ENCODE measurements at regions not wholly inside any gene's neighbourhood (a gene's known extent, or its start where the extent isn't known, plus 50 kb on each side); places are given as distances from the start of the nearest gene placed in this dataset.

DNA sequence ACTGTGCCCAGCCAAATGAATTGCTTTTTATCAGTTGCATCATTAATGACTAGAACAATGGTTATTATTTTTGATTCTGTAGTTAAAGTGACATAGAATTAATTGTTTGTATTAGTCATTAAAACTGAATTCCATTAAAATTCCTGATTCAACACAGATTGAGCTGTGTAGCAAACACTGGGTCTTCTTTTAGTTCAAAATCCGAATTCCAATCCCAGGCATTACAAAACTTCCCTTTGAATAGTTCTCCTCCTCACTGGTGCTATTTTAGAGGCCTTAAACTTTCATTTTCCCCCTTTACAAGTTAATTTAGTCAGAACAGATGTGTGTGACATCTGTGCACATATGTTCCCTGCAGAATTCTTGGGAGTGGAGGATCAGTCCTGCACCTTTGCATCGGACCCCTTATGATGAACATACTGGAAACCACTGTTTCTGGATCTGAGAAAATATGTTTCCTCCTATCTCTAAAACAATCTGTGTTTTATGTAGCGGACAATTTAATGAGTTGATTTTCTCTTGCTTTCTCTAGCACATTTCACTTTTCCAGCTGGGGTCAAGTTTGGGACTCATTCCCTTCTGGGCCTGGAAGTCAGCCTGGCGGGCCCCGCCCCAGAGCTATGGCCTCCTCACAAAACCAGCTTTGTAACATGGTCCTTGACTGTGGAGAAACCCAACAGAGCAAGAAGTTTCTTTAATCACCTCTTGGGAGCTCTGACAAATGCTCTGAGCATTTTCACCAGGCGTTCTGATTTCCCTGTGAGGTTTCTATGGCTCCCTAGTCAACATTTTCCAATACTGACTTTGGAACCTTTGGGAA lies 87.9 kb upstream of the MAMDC2 start:
- DNase-seq (ENCODE audit: low read depth in 3 of 3), result no peak

DNA sequence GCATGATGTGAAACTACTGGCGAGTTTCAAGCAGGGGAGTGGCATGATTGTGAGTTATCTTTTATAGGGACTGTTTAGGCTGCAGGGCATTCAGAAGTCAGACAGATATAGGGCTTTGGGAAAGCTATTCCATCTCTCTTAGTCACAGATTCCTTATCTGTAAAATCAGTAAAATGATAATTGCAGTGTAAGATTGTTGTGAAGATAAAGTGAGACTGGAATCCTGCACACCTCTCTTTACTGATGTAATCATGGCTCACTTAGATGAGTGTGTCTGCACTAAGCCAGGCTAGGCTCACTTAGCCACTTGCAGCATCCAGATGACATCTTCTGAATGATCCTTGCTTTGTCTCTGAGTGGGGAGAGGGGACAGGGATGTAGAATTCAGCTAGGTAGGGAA lies 81.8 kb upstream of the MAMDC2 start:
- no peak for DNase-seq (ENCODE audit: low read depth in 3 of 3)

DNA sequence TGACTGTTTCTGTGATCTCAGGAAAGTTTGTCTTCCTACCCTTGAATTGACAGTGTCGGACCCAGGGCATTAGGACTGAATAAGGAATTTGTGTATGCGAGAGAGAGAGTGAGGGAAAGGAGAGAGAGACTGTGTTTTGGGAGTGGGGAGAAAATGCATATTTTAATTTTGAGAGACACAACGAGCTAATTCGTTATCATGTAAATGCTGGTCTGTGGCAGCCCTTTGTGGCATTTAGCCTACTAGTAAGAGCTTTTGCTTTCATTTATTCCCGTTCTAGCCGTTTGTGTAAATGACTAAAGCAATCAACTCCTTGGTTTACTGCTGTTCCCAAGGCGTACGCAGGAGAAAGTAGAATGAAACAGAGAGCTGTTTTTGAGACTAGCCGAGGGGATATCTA lies 79.8 kb upstream of the MAMDC2 start:
- no peak for DNase-seq (ENCODE audit: low read depth in 3 of 3)

DNA sequence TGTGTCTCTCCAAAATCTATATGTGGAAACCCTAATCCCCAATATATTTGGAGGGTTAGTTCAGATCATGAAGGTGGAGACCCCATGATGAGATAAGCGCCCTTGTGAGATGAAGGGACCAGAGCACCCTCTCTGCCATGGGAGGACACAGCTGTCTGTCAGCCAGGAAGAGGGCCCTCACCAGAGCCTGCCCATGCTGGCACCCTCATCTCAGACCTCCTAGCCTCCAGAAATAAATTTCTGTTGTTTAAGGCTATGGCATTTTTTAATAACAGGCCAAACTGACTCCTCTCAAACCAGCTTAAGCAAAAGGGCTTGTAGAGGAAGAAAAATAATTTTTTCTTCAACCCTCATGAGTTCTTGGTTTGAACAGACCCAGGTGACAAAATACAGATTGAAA lies 79.2 kb upstream of the MAMDC2 start:
- DNase-seq (ENCODE audit: low read depth in 3 of 3), result no peak

DNA sequence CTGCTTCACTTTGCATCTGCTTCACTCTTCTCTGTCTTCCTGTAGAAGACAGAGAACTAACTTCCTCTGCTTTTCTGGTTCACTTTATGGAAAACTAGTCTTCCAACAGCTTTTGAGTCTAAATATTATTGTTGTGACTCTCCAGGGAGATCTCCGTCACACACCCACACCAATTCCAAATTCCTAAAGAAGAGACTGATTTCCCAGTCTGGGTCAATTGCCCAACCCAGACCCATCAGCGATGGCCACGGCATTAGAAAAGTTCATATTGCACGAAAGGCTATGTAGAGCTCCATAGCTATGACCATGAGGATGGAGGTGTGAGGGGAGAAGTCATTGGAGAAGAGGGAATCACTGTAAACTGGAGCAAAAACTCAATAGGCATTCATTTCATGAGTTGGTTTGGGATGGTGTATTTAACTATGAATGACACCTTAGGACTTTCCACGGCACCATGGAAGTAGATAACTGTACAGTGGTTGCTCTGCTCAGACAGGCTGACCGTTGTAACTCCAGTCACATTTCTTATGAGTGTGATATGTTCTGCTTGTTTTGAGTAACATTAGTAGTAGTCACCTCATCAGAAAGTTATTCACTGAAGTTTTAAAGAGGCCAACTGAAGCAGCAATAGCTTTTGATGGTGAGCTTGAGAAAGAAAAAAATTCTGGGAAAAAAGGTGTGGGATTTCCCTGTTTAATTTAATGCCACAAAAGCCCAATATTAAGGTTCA lies 78.1 kb upstream of the MAMDC2 start:
- DNase-seq (ENCODE audit: low read depth in 3 of 3), result no peak

DNA sequence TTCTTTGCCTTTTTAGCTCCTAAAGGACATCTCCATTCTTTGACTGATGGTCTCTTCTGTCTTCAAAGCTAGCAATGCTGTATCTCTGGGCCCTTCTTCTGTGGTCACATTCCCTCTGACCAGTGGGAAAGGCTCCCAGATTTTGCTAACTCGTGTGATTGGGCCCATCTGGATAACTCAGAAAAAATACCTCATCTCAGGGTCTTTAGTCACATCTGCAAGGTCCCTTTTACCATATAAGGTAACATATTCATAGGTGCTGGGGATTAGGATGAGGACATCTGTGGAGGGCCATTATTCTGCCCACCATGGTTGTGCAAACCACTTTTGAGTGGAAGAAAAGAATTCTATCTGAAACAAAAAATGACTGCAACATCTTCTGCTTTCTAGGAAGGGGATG lies 76.3 kb upstream of the MAMDC2 start:
- no peak for DNase-seq (ENCODE audit: low read depth in 3 of 3)

DNA sequence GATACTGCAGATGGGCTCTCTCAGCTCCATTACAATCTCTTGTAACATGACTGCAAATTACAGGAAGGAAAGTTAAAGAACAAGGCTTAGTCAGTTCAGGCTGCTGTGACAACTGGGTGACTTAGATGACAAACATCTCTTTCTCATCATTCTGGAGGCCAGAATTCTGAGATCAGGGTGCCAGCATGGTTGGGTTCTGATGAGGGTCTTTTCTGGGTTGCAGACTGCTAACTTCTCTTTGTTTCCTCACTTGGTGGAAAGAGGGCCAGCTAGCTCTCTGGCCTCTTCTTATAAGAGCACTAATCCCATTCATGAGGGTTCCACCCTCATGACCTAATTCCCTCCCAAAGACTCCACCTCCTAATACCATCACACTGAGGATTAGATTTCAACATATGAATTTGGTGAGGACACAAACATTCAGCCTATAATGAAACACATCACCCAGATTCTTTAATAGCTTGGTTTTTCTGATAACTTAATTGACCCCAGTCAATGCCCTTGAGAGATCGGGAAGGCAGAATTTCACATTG lies 73.6 kb upstream of the MAMDC2 start:
- DNase-seq (ENCODE audit: low read depth in 3 of 3), result no peak

DNA sequence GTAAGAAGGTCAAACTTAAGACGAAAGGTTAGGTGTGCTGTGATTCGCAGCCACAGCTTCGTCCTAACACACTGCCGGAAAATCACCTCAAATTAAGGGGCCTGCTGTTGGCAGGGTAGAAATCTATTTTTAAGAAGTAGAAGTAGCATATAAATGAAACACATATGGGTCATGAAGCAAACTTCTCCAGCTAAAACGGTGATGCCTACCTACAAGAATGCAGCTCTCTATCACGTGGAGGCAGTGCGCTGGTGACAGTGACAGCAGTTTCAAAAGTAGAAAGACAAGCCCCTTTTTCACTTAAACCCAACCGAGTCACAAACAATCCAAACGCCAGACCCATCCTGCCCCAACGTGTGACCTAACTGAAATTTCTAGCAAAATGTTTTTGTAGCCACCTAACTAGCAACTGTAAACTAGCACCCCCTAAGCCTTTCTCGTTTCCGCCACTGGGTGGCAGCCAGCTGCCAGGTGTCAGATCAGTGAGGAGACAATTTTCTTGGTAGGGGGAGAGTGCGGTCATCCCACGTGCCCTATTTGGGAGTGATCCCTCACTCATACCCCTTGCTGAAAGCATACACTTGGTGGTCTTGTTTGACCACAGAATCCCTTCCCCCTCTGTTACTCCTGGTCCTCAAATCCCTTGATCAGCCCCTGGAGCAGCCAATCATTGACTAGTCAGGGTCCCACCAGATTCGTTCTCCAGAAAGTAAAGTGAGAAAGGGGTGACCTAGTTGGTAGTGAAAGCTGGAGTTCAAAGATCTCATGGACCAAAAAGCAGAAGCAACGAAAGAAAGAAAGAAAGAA lies 71.8 kb upstream of the MAMDC2 start:
- peak; percentile 2 to 3 (median 2) for DNase-seq (ENCODE audit: low read depth in 3 of 3)

DNA sequence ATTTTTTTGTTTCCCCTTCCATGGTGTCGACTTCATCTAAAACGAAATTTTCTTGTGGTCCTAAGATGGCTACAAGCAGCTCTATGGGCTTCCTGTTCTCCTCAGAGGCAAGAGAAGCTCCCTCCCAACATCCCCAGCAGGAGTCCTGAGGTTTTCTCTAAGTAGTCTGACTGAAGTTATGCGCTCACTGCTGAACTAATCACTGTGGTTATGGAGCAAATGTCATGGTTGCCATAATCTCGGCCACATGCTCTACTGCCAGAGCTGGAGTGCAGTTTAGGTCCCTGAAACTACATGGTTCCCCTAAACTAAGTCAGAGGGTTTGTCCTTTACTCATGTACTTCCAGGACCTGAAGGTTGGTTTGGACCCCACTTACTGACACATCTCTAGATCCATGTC lies 68.0 kb upstream of the MAMDC2 start:
- no peak for DNase-seq (ENCODE audit: low read depth in 3 of 3)

DNA sequence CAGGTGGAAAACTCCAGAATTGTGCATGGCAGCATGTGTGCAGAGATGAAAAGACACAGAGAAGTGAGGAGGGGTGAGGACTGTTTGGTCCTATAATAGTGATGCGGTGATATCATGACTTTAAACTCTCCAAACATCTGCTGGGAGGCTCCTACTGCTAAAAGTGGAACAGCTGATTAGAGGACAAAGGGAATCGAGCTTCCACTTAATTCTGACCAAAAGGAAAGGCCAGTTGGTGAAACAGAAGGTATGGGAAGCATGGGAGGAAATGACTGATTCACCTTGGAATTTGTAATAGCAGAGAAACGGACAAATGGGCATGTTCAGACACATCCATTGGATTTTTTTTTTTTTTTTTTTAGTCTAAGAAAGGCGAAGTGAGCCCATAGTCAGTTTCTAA lies 67.5 kb upstream of the MAMDC2 start:
- no peak for DNase-seq (ENCODE audit: low read depth in 3 of 3)

DNA sequence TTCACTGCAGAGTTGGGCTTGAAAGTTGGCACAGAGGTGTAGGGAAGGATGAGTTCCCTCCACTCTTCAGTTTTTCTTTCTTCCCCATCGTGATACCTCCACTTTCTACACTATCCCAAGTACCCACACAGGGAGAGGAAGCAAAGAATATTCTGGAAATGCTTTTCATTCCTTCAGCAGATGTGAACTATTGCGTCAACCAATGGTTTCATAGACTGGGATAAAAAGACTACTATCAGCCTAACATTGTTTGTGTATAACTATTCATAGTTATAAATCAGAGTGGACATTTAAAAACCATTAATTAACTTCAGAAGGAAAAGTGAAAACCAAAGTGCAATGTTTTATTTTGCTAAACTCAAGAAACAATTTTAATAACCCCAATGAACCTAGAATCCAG lies 63.6 kb upstream of the MAMDC2 start:
- no peak for DNase-seq (ENCODE audit: low read depth in 3 of 3)

DNA sequence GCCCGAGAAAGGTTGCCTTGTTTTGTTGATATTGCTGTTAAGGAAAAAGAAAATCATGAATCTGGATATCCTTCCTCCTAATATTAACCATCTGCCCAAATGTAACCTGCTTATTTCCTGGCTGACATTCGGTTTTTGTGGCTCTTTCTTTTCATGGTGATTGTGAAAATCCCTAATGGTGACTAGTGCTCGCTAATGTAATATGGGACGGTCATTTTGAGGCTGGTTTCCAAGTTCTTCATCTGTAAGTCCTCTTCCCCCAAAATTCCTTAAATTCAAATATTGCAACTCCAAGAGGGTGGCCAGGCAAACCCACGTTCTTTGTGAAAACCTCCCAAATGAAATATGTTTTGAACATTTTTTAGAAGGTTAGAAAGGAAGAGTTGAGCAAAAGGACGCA lies 63.1 kb upstream of the MAMDC2 start:
- no peak for DNase-seq (ENCODE audit: low read depth in 3 of 3)

DNA sequence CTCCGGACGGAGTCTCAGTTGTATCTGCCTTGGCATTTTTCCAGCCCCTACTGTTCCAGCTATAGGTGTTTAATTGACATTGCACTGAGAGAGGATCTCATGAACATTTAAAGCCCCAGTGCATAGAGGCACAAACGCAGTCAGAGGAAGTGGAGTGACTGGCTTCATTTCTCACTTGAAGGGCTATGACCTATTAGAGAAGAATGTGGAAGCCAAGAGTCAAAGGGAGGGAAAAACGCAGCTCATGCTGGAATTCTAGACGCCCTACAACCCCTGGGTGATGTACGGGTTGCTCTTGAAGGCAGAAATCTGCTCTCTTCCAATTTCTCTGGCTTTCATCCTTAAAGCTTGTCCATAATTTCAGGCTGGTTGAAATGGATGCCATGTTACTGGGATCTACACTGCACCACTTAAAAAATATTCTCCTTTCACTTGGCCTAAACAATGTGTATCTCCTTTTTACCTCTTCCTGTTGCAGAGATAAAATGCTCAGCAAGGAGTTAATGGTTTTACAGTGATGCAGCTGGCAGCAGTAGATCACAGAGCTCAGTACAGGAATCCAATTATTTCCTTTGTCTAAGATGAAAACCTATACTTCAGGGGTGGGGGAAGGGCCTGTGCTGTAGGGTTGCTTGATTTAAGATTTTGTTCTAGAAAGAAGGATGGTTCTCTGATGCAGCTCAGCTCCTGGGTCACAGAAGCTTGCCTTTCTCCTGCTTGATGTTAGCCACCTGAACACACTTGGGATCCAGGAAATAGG lies 61.8 kb upstream of the MAMDC2 start:
- no peak for DNase-seq (ENCODE audit: low read depth in 3 of 3)

DNA sequence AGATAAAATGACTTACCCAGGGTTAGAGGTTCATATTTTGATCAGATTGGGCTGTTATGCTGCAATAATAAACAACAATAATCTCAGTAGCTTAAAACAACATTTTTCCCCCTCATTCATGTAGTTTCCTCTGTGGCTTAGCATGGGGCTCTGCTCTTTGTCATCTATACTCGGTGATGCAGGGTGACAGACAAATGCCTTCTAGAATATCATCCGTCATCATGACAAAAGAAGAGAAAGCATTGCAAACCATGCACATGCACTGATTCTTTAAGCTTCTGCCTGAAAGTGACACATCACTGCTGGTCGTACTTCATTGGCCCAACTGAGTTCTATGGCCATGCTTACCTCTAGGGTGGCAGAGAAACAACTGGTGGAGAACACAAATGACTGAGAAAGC lies 58.8 kb upstream of the MAMDC2 start:
- no peak for DNase-seq (ENCODE audit: low read depth in 3 of 3)

DNA sequence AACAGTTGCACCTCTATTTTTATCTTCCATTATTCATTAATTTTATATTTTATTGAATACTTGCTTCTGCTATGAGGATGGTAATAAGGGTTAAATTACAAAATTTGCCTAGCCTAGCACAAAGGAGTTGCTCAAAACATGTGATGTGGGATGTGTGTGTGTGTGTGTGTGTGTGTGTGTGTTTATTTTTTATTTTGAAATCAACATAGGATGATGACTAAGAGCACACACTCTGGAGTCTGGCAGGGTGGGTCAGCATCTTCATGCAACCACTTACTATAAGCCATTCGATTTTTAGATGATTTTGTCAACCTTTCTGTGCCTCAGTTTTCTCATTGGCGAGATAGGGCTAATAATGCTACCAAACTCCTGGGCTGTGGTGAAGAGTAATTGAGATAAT lies 57.7 kb upstream of the MAMDC2 start:
- no peak for DNase-seq (ENCODE audit: low read depth in 3 of 3)

DNA sequence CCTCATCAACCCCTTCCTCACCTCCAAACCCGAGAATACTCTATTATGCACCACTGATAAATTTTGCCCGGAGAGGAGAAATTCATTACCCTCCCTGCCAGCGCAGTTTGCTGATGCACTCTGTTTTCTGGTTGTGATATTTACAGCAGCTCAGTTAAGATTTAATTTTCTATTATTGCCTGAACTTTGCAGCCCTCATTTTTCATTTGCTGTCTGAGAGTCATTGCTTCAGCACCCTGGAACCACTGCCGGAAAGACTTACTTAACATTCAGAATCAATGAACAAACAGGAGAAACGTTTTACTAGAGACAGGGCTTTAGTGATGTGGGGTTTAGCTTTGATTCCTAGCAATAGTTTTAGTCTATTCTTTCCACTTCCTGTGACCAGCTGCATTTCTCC lies 56.7 kb upstream of the MAMDC2 start:
- no peak for DNase-seq (ENCODE audit: low read depth in 3 of 3)

DNA sequence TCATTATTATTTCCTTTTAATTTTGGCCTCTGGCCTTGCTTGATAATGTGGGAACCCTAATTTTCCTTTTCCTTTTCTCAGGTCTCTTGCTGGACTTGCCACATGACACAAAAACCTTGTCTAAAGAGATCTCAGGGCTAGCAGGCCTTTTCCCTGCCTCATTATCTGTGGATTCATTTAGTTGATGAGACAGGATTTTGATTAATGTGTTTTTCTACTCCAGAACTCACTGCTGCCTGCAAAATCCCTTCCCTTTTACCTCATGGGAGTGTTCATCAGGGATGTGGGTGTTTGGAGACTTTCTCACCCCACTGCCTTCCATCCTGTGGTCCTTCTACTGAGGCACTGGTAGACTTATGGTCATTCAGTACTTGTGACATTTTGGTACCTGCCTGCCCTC lies 56.2 kb upstream of the MAMDC2 start:
- no peak for DNase-seq (ENCODE audit: low read depth in 3 of 3)

DNA sequence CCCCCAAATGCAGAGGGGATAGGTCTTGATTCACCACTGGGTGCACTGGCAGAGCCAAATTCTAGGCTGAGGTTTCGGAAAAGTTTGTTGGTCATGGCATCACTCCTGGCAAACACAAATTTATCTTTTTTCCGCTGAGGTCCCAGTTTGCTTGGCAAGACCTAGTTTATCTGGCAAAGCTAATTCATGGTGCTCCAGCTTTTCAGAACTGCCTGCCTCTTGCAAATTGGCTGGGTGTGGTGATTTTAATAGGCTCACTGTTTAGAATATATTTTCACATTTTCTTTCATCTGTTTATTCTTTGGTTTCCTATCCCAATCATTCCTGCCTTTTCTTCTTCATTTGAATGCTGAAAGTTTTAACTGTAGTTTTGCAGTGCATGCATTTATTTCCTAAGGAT lies 50.5 kb upstream of the MAMDC2 start:
- DNase-seq (ENCODE audit: low read depth in 3 of 3), result no peak

Measured in stimulated activated CD4-positive, alpha-beta T cell treated with anti-CD3 and anti-CD28 coated beads, TNF-alpha, amount 100 ng/mL, for 4 hours (primary cell).